ENCODE measurements at regions not wholly inside any gene's neighbourhood (a gene's known extent, or its start where the extent isn't known, plus 50 kb on each side); places are given as distances from the start of the nearest gene placed in this dataset.

GRCh38 chr13:91144486-91144885 is 203.0 kb upstream of the MIR17HG start:
- Histone ChIP-seq H3K27me3 (ENCODE audit: control insufficient read depth, low read length) (no peaks in the 10 kb centered on the region), H3K9me2 (replicated peaks; ENCODE audit: control insufficient read depth, low read length) (no peaks in the 10 kb centered on the region), H3K9me3 (ENCODE audit: control insufficient read depth, insufficient read depth, low read length) (no peaks in the 10 kb centered on the region), H3K36me3 (ENCODE audit: control insufficient read depth, low read length) (no peaks in the 10 kb centered on the region), H3K4me3 (ENCODE audit: low read length) (no peak overlapping the region), H3K79me2 (ENCODE audit: control insufficient read depth, low read length) (no peaks in the 10 kb centered on the region), H3F3A (ENCODE audit: control insufficient read depth, insufficient read depth) (no peaks in the 10 kb centered on the region), H3K4me1 (ENCODE audit: control insufficient read depth, low read length) (no peaks in the 10 kb centered on the region), H3K27ac (ENCODE audit: low read depth, low read length) (no peak overlapping the region), H3K4me2 (ENCODE audit: low read length) (no peak overlapping the region), H4K20me1 (ENCODE audit: control insufficient read depth, insufficient read depth, low read depth, low read length) (no peaks in the 10 kb centered on the region)
- TF ChIP-seq EZH2phosphoT487 (IDR thresholded peaks at IDR 0.05; ENCODE audit: borderline replicate concordance, low read length), result no peak
- no peak for TF ChIP-seq CTCF (IDR thresholded peaks at IDR 0.05; ENCODE audit: low read depth, low read length, poor library complexity, severe bottlenecking)

GRCh38 chr13:91145571-91146205 is 201.8 kb upstream of the MIR17HG start:
- H3K27ac ChIP-seq (ENCODE audit: low read depth, low read length), result no peak overlapping the region
- H4K20me1 ChIP-seq (ENCODE audit: control insufficient read depth, insufficient read depth, low read depth, low read length), result no peaks in the 10 kb centered on the region
- no peak overlapping the region for H3K4me3 ChIP-seq (ENCODE audit: low read length)
- no peaks in the 10 kb centered on the region for H3K79me2 ChIP-seq (ENCODE audit: control insufficient read depth, low read length)
- no peak overlapping the region for H3K4me2 ChIP-seq (ENCODE audit: low read length)
- H3F3A ChIP-seq (ENCODE audit: control insufficient read depth, insufficient read depth), result no peaks in the 10 kb centered on the region
- TF ChIP-seq EZH2phosphoT487 (IDR thresholded peaks at IDR 0.05; ENCODE audit: borderline replicate concordance, low read length) (no peak), CTCF (IDR thresholded peaks at IDR 0.05; ENCODE audit: low read depth, low read length, poor library complexity, severe bottlenecking) (no peak)
- H3K36me3 ChIP-seq (ENCODE audit: control insufficient read depth, low read length), result no peaks in the 10 kb centered on the region
- no peaks in the 10 kb centered on the region for H3K27me3 ChIP-seq (ENCODE audit: control insufficient read depth, low read length)
- H3K9me2 ChIP-seq (replicated peaks; ENCODE audit: control insufficient read depth, low read length), result no peaks in the 10 kb centered on the region
- no peaks in the 10 kb centered on the region for H3K9me3 ChIP-seq (ENCODE audit: control insufficient read depth, insufficient read depth, low read length)
- no peaks in the 10 kb centered on the region for H3K4me1 ChIP-seq (ENCODE audit: control insufficient read depth, low read length)

- no peaks in the 10 kb centered on the region for H4K20me1 ChIP-seq (ENCODE audit: control insufficient read depth, insufficient read depth, low read depth, low read length)
- no peaks in the 10 kb centered on the region for H3K36me3 ChIP-seq (ENCODE audit: control insufficient read depth, low read length)
- no peaks in the 10 kb centered on the region for H3K27me3 ChIP-seq (ENCODE audit: control insufficient read depth, low read length)
- no peak for TF ChIP-seq EZH2phosphoT487 (IDR thresholded peaks at IDR 0.05; ENCODE audit: borderline replicate concordance, low read length)
- TF ChIP-seq CTCF (IDR thresholded peaks at IDR 0.05; ENCODE audit: low read depth, low read length, poor library complexity, severe bottlenecking), result no peak
- no peaks in the 10 kb centered on the region for H3K4me1 ChIP-seq (ENCODE audit: control insufficient read depth, low read length)
- H3K9me2 ChIP-seq (replicated peaks; ENCODE audit: control insufficient read depth, low read length), result no peaks in the 10 kb centered on the region
- H3K9me3 ChIP-seq (ENCODE audit: control insufficient read depth, insufficient read depth, low read length), result no peaks in the 10 kb centered on the region
- H3F3A ChIP-seq (ENCODE audit: control insufficient read depth, insufficient read depth), result no peaks in the 10 kb centered on the region
- no peak overlapping the region for H3K27ac ChIP-seq (ENCODE audit: low read depth, low read length)
- H3K4me3 ChIP-seq (ENCODE audit: low read length), result no peak overlapping the region
- no peak overlapping the region for H3K4me2 ChIP-seq (ENCODE audit: low read length)
- no peaks in the 10 kb centered on the region for H3K79me2 ChIP-seq (ENCODE audit: control insufficient read depth, low read length)
Measured at GRCh38 chr13:91146601-91147000, 200.9 kb upstream of the MIR17HG start.
